Islet of Langerhans (tissue), 1 donor: ENCODE measurements at regions not wholly inside any gene's neighbourhood (a gene's known extent, or its start where the extent isn't known, plus 50 kb on each side); places are given as distances from the start of the nearest gene placed in this dataset.

Source experiments
- FAIRE-seq: peaks from one replicate; lab custom pipeline; 2011; peaks lifted over from hg19 to GRCh38; lab: Jason Lieb, UNC

- FAIRE-seq = no peak
These were observed 181.4 kb downstream of the GRB14 start for GRCh38 chr2:164439885-164440284.

- no peak for FAIRE-seq
These were observed 182.0 kb downstream of the GRB14 start for GRCh38 chr2:164439235-164439634.

- no peak for FAIRE-seq
These were observed 182.6 kb downstream of the GRB14 start for GRCh38 chr2:164438490-164439205.

- FAIRE-seq = no peak
These were observed 185.2 kb downstream of the GRB14 start for GRCh38 chr2:164436131-164436530.

GRCh38 chr2:164430166-164430783 is 191.0 kb downstream of the GRB14 start:
- FAIRE-seq = peak; percentile 95

- FAIRE-seq = no peak
These were observed 191.9 kb downstream of the GRB14 start for GRCh38 chr2:164429354-164429753.

GRCh38 chr2:164427111-164427510 is 194.2 kb downstream of the GRB14 start:
- FAIRE-seq = no peak

GRCh38 chr2:164420787-164421186 is 200.5 kb downstream of the GRB14 start:
- FAIRE-seq = no peak

GRCh38 chr2:164412831-164413230 is 208.5 kb downstream of the GRB14 start:
- FAIRE-seq = no peak

- no peak for FAIRE-seq
These were observed 231.9 kb downstream of the GRB14 start for GRCh38 chr2:164389411-164389810.

GRCh38 chr2:164388511-164388910 is 232.8 kb downstream of the GRB14 start:
- FAIRE-seq = no peak

- no peak for FAIRE-seq
These were observed 235.1 kb downstream of the GRB14 start for GRCh38 chr2:164386231-164386630.

GRCh38 chr2:164384434-164384833 is 236.8 kb downstream of the GRB14 start:
- no peak for FAIRE-seq

- no peak for FAIRE-seq
These were observed 249.4 kb downstream of the GRB14 start for GRCh38 chr2:164371916-164372315.

- no peak for FAIRE-seq
These were observed 251.9 kb downstream of the GRB14 start for GRCh38 chr2:164369366-164369765.

- FAIRE-seq = no peak
These were observed 252.4 kb downstream of the GRB14 start for GRCh38 chr2:164368896-164369295.

GRCh38 chr2:164363646-164364045 is 257.6 kb downstream of the GRB14 start:
- FAIRE-seq = no peak

GRCh38 chr2:164351536-164351935 is 269.7 kb downstream of the GRB14 start:
- FAIRE-seq = no peak

- peak; percentile 91 for FAIRE-seq
These were observed 285.3 kb downstream of the GRB14 start for GRCh38 chr2:164335947-164336346.

- no peak for FAIRE-seq
These were observed 286.2 kb downstream of the GRB14 start for GRCh38 chr2:164335128-164335527.

- no peak for FAIRE-seq
These were observed 293.0 kb downstream of the GRB14 start for GRCh38 chr2:164328310-164328709.

- no peak for FAIRE-seq
These were observed 297.3 kb downstream of the GRB14 start for GRCh38 chr2:164323978-164324377.

GRCh38 chr2:164314148-164314547 is 307.1 kb downstream of the GRB14 start:
- peak; percentile 66 for FAIRE-seq

- FAIRE-seq = no peak
These were observed 314.4 kb downstream of the GRB14 start for GRCh38 chr2:164306872-164307271.
